ENCODE measurements at regions not wholly inside any gene's neighbourhood (a gene's known extent, or its start where the extent isn't known, plus 50 kb on each side); places are given as distances from the start of the nearest gene placed in this dataset.

DNA sequence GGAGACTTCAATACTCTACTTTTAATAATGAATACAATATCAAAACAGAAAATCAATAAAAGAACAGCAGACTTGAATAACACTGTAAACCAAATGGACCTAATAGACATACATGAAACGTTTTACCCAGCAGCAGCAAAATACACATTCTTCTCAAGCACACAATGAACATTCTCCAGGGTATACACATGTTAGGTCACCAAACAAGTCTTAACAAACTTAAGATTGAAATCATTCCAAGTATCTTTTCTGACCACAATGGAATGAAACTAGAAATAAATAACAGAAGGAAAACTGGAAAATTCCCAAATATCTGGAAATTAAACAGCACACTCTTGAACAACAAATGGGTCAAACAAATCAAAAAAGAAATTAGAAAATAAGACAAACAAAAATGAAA is 145.0 kb upstream of the CT83 start:
- CTCF ChIA-PET = no interaction called here

DNA sequence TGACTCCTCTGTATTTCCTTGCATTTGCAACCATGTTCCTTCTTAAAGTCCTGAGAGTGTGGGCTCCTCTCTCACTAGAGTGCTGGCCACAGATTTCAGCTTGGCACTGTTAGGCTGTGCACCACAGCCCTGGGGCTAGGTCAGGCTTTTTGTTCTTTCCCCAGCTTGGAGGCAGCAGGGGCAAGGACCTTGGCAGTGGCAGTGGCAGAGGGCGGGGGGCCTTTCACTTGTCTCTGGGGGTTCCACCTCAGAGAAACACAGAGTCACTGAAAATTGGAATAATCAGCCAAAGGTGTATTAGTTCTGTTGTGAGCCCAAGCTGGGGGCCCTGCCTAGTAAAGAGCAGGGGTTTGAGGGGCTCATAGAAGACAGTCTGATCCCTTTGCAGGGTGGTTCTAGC is 142.8 kb upstream of the CT83 start:
- TF ChIP-seq, protein P1, sequence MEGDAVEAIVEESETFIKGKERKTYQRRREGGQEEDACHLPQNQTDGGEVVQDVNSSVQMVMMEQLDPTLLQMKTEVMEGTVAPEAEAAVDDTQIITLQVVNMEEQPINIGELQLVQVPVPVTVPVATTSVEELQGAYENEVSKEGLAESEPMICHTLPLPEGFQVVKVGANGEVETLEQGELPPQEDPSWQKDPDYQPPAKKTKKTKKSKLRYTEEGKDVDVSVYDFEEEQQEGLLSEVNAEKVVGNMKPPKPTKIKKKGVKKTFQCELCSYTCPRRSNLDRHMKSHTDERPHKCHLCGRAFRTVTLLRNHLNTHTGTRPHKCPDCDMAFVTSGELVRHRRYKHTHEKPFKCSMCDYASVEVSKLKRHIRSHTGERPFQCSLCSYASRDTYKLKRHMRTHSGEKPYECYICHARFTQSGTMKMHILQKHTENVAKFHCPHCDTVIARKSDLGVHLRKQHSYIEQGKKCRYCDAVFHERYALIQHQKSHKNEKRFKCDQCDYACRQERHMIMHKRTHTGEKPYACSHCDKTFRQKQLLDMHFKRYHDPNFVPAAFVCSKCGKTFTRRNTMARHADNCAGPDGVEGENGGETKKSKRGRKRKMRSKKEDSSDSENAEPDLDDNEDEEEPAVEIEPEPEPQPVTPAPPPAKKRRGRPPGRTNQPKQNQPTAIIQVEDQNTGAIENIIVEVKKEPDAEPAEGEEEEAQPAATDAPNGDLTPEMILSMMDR (IDR thresholded peaks at IDR 0.05; ENCODE audit: unreplicated experiment) = no peak
- DNase-seq (ENCODE audit: unreplicated experiment) = no peak
- POLR2A ChIA-PET = no interaction called here
- Mint-ChIP-seq H3K36me3 (ENCODE audit: insufficient read depth, unreplicated experiment) (no peaks in the 10 kb centered on the region), H3K4me3 (ENCODE audit: unreplicated experiment) (no peak overlapping the region), H3K9me3 (ENCODE audit: unreplicated experiment) (no peaks in the 10 kb centered on the region), H3K4me1 (ENCODE audit: insufficient read depth, unreplicated experiment) (no peaks in the 10 kb centered on the region), H3K27me3 (ENCODE audit: insufficient read depth, unreplicated experiment) (no peaks in the 10 kb centered on the region), H3K27ac (ENCODE audit: low read depth, unreplicated experiment) (no peak overlapping the region)
- no TSS peak for BruUV-seq (replicated peaks)
- CTCF ChIA-PET = interaction anchor here (0.7 kb wide), 1 partner anchor 145 kb away, joined by 4 read pairs; no protein-coding TSS in a partner anchor
- intact Hi-C loops (cut with micrococcal nuclease) = no loop called here

More for the DNA sequence above, 145.0 kb upstream of the CT83 start:
- intact Hi-C loops (cut with micrococcal nuclease) = no loop called here
- Mint-ChIP-seq H3K36me3 (ENCODE audit: insufficient read depth, unreplicated experiment) (no peaks in the 10 kb centered on the region), H3K27ac (ENCODE audit: low read depth, unreplicated experiment) (no peak overlapping the region), H3K27me3 (ENCODE audit: insufficient read depth, unreplicated experiment) (no peaks in the 10 kb centered on the region), H3K4me3 (ENCODE audit: unreplicated experiment) (no peak overlapping the region), H3K9me3 (ENCODE audit: unreplicated experiment) (no peaks in the 10 kb centered on the region), H3K4me1 (ENCODE audit: insufficient read depth, unreplicated experiment) (no peaks in the 10 kb centered on the region)
- DNase-seq (ENCODE audit: unreplicated experiment) = no peak
- BruUV-seq (replicated peaks) = no TSS peak
- POLR2A ChIA-PET = no interaction called here
- TF ChIP-seq, protein P1 (IDR thresholded peaks at IDR 0.05; ENCODE audit: unreplicated experiment) = no peak

DNA sequence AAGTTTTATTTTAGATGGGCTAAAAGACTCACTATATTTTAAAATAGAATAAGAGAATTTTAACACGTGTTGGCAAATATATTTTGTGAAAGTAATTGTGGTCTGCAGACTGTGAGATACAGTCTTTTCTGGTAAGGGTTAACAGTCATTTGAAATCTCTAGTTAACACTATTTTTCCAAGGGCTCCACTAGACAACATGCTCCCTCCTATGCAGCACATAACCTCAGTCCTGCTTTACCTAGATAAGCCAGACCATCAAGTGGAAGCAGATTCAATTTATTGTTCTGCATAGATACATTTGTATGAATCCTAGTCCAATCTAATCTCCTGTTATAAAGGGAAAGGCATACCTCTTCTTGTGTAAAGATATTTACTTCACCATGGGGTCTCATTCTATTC is 133.2 kb upstream of the CT83 start:
- no peaks in the 10 kb centered on the region for H3K27me3 Mint-ChIP-seq (ENCODE audit: insufficient read depth, unreplicated experiment)
- H3K36me3 Mint-ChIP-seq (ENCODE audit: insufficient read depth, unreplicated experiment) = no peaks in the 10 kb centered on the region
- no peaks in the 10 kb centered on the region for H3K9me3 Mint-ChIP-seq (ENCODE audit: unreplicated experiment)
- ChIA-PET CTCF (no interaction called here), POLR2A (no interaction called here)
- TF ChIP-seq, protein P1 (IDR thresholded peaks at IDR 0.05; ENCODE audit: unreplicated experiment) = no peak
- DNase-seq (ENCODE audit: unreplicated experiment) = no peak
- no TSS peak for BruUV-seq (replicated peaks)
- H3K27ac Mint-ChIP-seq (ENCODE audit: low read depth, unreplicated experiment) = no peak overlapping the region
- intact Hi-C loops (cut with micrococcal nuclease) = no loop called here
- H3K4me1 Mint-ChIP-seq (ENCODE audit: insufficient read depth, unreplicated experiment) = no peaks in the 10 kb centered on the region
- H3K4me3 Mint-ChIP-seq (ENCODE audit: unreplicated experiment) = no peak overlapping the region
